ENCODE measurements at regions not wholly inside any gene's neighbourhood (a gene's known extent, or its start where the extent isn't known, plus 50 kb on each side); places are given as distances from the start of the nearest gene placed in this dataset.
"Not testable (repeated sequence)": the region's sequence is repeated elsewhere in the genome, so short reads cannot be mapped to it uniquely, and the experiment has no call there.

DNA sequence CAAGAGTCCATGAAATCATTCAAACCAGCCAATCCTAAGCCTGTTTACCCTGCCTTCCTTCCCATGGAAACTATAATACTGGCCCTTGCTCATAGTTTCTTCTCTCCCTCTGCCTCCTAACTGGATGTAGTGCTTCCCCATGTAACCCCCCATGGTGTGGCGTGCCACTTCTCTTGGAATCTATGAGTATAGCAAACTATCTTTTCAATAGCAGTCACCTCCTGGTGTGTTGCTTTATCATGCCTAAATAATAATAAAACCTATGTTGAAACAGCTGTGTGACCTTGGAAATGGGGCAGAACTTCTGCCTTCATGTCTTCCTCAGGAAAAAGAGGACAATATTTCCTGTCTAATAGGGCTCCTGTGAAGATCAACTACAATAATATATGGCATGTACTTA is 234.8 kb upstream of the EDNRA start:
- no peak for DNase-seq (ENCODE audit: low read depth)

DNA sequence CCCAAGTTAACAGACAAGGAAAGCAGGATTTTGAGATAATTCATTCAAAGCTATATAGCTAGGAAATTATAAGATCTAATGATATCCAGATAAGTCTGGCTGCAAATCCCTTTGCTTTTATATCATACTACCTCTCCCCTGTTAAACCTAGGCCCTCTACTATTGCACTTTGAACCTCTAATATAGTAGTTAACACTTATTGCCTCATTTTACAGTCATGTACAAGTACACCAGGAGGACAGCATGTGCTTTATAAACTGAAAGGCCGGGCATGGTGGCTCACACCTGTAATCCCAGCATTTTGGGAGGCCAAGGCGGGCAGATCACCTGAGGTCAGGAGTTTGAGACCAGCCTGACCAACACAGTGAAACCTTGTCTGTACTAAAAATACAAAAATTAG is 234.4 kb upstream of the EDNRA start:
- DNase-seq (ENCODE audit: low read depth) = not testable (repeated sequence)

DNA sequence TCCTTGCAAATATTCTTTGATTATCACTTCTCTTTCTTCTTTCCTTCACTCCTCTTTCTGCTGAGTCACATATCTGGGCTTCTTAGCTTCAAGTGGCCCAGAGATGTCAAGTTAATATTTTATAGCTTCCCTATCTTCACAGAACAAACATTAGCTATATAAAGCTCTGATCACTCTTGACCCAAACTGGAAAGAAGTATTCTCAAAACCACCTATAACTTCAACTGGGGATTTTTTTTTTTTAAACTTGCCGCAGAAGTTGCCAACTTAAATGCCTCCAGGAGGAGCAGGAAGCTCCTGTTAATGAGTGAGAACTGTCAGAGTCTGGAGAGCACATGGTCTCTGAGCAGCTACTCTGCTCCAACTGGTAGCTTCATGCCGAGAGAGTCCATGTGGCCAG is 233.3 kb upstream of the EDNRA start:
- DNase-seq (ENCODE audit: low read depth) = no peak

DNA sequence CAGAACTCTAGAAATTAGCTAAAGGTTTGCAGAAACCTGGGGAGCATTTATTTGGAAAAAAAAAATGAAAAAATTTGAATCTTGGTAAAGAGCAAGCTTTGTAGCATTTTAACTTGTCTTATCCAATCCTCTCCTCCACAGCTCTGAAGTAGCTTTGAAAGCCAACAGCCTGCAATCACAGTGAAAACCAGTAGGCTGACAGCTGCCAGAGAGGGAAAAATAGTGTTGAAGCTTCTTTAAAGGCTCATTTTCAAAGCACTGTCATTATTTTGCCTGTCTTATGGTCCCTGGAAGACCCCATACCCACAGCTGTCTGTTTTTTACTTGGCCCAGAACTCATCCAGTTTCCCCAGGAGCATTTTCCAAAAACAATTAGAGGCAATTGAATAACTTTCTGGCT is 230.8 kb upstream of the EDNRA start:
- DNase-seq (ENCODE audit: low read depth) = no peak

DNA sequence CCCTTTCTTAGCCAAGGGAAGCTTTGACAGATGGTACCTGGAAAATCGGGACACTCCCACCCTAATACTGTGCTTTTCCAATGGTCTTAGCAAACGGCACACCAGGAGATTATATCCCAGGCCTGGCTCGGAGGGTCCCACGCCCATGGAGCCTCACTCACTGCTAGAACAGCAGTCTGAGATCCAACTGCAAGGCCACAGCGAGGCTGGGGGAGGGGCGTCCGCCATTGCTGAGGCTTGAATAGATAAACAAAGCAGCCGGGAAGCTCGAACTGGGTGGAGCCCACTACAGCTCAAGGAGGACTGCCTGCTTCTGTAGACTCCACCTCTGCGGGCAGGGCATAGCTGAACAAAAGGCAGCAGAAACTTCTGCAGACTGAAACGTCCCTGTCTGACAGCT is 225.6 kb upstream of the EDNRA start:
- not testable (repeated sequence) for DNase-seq (ENCODE audit: low read depth)

DNA sequence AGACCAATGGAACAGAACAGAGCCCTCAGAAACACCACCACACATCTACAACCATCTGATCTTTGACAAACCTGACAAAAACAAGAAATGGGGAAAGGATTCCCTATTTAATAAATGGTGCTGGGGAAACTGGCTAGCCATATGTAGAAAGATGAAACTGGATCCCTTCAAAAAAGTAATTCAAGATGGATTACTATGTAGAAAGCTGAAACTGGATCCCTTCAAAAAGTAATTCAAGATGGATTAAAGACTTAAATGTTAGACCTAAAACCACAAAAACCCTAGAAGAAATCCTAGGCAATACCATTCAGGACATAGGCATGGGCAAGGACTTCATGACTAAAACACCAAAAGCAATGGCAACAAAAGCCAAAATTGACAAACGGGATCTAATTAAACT is 221.6 kb upstream of the EDNRA start:
- DNase-seq (ENCODE audit: low read depth) = not testable (repeated sequence)

DNA sequence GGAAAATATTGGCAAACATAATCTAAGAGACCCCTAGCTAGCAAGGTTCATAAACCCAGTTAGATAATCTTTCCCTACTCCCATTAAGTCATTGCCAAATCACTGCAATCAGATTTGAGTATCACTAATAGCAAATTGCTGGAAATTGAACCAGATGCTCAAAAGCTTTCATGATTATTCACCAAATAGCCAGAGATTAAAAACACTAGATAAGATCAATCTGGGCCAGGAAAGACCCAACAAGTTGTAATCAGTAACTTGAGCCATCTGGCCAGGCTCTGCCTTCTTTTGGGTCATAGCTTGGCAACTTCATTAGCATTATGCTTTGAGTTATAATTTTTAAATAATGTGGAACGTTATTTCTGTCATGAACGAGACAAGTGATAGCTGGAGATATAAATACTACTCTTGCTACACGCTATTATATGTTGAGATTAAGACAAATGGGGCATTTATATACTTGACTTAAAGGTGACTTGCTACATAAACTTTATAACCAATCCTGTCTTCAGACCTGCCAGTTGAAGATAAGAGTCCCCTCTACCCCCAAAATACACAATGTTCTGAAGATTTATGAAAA is 196.6 kb upstream of the EDNRA start:
- no peak for DNase-seq (ENCODE audit: low read depth)

DNA sequence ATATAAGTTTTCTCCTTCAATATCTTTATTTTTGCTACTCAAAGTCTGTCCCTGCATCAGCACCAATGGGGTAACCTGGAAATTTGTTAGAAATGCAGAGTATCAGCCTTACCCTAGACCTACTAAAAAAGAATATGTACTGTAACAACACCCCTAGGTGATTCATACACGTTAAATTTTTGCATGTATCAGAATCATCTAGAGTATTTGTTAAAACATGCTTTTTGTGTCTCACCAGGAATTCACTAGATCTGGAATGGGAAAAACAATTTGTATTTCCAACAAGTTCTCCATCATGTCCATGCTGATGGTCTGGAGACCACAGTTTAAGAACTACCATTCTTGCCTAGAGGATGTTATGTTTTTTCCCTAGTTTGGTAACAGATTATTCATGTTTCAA is 196.0 kb upstream of the EDNRA start:
- no peak for DNase-seq (ENCODE audit: low read depth)

DNA sequence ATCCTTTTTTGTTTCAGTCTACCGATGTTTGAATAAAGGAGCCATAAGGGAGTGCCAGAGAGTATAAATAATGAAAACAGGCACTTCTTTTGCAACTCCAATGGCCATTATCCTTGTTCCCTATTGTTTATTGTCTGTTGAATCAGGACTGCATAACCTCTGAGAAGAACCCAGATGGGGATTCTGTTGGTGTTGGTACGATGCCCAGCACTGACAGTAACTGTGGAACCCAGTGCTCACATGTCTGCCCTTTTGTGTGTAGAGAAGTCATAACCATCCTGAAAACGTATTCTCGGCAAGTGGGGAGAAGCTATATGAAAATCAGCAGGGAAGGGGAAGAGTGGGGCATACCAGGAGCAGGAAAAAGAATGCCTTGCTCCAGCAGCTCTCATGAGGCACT is 195.1 kb upstream of the EDNRA start:
- DNase-seq (ENCODE audit: low read depth) = no peak

DNA sequence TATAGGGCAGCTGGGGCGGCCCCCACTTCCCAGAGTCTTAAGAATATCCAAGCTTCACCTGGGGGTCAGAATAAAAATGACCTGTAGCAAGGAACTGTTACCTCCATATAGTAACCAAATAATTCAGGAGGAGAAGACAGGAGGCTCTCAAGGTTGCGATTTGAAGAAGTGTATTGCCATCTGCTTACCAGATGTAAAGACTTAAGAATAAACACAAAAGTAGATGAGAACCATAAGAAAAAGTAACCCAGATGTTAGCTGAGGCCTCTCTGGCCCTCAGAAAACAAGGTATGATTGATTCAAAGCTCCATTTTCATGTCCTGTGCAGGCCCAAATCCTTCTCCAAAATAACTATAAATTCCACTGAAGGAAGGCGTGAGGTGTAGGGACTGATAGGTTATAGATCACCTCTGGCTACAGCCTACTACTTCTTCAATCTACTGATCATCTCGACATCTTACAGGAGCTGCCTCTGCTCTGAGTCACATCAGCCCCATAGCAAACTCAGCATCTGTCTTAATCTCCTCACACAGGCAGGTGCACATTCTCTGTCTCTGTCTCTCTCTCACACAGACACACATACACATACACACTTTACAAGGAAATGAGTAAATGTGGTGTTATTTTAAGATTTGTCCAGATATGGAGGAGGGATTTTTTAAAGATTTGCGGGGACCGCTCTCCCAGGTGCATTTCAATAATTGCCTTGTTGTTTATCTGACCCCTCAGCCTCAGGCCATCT is 193.9 kb upstream of the EDNRA start:
- no peak for DNase-seq (ENCODE audit: low read depth)

DNA sequence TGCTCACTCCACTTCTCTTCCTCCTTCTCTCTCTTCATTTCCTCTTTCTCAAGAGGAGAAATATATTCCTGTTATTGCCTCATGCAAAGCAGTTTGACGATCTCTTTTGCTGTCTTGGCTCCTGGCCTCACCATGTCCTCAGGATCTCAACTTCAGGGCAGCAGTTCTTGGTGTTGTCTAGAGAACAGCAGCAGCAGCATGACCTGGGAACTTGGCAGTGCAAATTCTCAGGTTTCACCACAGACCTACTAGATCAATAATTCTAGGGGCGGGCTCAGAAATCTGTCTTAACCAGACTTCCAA is 193.4 kb upstream of the EDNRA start:
- DNase-seq (ENCODE audit: low read depth) = no peak

DNA sequence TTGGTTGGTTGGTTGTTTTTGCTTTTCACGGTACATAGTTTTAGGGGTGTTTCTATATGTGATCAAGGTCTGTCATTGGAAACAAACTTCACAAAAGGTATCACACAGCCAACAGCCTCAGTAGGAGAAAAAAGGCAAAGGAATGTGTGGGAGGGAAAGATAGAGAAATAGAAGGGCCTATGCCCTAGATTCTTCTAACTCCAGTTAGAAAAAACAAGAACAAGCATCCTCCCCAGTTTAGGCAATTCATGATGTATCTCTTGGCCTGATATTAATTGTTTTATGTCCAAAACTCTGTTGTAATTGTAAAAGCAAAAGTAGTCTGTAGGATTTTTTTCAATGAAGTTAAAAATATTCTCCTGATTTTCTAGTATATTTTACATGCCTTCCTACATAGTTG is 192.4 kb upstream of the EDNRA start:
- DNase-seq (ENCODE audit: low read depth) = no peak

DNA sequence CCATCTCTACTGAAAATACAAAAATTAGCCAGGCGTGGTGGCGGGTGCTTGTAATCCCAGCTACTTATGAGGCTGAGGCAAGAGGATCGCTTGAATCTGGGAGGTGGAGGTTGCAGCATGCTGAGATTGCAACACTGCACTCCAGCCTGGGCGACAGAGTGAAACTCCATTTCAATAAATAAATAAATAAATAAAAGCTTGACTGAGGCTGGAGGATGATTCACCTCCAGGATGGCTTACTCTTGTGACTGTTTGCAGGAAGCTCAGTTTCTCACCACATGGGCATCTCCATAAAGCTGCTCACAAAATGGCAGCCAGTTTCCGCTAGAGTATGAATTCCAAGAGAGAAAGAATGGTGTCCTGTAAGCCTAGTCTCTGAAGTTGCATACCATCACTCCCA is 191.7 kb upstream of the EDNRA start:
- no peak for DNase-seq (ENCODE audit: low read depth)

DNA sequence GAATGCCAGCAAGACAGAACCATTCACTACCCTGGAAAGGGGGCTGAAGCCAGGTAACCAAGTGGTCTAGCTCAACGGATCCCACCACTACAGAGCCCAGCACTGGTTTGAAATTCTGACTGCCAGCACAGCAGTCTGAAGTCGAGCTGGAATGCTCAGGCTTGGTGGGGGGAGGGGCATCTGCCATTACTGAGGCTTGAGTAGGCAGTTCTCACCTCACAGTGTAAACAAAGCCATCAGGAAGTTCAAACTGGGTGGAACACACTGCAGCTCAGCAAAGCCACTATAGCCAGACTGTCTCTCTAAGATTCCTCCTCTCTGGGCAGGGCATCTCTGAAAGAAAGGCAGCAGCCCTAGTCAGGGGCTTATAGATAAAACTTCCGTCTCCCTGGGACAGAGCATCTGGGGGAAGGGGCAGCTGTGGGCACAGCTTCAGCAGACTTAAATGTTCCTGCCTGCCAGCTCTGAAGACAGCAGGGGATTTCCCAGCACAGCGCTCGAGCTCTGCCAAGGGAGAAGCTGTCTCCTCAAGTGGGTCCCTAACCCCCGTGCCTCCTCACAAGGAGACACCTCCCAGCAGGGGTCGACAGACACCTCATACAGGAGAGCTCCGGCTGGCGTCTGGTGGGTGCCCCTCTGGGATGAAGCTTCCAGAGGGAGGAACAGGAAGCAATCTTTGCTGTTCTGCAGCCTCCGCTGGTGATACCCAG is 188.1 kb upstream of the EDNRA start:
- not testable (repeated sequence) for DNase-seq (ENCODE audit: low read depth)

DNA sequence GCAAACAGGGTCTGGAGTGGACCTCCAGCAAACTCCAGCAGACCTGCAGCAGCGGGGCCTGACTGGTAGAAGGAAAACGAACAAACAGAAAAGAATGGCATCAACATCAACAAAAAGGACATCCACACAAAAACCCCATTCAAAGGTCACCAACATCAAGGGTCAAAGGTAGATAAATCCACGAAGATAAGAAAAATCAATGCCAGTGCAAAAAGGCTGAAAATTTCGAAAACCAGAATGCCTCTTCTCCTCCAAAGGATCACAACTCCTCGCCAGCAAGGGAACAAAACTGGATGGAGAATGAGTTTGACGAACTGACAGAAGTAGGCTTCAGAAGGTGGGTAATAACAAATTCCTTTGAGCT is 187.6 kb upstream of the EDNRA start:
- DNase-seq (ENCODE audit: low read depth) = not testable (repeated sequence)

DNA sequence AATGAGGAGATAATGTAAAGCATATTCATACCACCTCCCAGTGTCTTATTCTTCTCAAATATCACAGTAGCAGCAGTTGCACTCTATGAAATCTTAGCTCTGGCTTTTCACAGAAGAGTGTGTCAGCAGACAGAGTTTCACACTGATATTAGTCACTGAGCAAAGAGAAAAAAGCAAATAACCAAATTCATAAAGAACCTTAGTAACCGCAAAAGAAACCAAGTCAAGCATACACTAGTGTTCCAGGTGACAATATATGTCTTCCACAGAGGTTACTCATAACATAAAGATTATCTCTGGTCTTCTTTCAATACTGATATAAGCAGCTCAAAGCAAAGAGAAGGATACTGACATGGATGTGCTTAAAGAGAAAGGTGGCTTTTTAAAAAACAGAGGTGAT is 181.7 kb upstream of the EDNRA start:
- no peak for DNase-seq (ENCODE audit: low read depth)

DNA sequence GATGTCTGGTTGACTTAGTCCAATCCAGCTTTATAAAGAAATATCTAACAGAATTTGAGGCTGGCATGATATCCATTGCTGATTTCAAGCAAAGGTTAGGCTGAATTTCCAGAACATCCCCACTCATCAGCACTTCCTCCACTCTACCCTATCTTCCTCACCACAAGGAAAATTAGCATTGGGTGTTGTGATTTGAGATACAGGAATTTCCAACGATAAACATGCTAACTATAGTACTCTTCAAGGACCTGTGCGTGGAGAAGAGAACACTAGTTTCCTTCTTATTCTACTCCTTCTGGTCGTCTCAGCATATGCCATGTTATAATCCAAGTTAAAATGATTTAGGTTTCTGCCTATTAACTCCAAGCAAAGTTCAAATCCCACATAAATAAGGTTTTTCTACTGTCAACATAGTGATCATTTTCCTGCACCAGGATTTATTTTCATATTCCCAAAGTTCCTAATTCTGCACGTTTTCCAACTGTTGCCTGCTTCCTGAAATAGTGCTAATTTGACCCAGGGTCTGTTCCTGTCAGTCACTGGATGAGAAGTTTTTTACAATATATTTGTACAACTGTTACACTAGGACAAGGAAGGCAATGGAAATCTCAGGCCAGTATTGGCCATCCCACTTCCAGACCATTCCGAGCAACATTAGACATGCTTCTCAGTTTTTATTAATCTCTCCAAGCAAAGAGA is 177.6 kb upstream of the EDNRA start:
- no peak for DNase-seq (ENCODE audit: low read depth)

DNA sequence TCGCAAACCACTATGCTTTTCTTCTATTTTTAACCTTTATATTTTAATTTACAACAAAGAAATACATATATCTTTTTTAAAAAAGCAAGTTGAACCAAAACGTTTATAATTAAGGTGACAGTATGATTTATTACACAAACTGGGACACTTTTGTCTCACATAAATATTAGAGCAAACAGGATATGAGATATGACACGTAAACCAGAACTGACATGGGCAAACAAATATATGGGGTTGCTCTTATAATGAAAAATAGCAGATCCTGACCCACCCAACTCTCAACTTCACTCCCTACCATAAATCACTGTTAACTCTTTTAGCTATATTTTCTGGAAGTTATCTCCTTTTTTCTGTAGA is 177.0 kb upstream of the EDNRA start:
- no peak for DNase-seq (ENCODE audit: low read depth)

DNA sequence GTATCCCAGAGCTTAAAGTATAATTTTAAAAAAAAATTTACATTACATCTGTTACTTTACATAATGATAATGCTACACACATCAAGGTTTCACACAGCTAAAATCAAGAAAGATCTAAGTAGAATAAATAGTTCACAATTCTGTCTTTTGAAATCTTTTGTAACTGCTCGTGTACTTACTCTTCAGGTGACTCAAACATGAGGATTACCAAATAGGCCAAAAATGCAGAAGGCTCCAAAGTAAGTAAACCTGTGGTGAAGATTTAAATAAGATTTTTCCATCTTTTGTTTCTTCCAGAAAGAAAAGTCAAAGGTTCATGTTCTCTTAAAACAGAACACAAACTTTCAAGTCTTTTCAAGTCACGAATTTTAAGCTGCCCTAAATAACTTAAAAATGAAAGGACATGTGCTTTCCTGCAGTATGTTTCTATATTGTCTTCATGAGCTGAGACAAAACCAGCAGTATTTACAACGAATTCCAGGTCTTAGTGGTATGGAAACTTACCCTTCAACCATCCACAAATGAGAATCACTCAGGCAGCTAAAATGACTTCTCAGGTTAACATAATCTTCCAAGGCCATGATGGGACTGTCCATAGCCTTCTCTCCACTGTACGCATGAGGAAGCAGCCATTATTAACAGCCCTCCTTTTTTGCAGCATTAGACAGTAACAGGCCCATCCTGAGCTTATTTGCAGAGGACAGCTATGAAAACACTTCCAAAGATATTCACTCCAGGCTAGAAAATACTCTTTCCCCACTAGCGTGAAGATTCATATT is 172.8 kb upstream of the EDNRA start:
- DNase-seq (ENCODE audit: low read depth) = no peak

DNA sequence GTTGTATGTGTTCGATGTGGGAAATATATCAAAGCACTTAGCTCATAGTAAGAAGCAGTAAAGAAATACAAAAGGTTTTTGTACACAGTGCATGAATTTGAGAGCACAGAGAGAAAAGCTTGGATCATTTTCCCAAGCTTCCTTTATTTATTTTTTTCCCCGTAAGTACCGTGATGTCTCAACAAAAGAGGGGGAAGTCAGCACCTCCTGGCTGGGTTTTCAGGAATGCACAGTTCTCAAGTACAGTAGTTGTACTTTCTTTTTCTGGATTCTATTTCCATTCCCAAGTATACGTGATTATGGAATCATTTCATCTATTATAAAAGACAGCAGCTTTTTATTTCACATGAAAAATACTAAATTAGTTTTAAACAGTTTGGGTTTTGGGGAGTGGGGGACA is 171.5 kb upstream of the EDNRA start:
- DNase-seq (ENCODE audit: low read depth) = no peak

DNA sequence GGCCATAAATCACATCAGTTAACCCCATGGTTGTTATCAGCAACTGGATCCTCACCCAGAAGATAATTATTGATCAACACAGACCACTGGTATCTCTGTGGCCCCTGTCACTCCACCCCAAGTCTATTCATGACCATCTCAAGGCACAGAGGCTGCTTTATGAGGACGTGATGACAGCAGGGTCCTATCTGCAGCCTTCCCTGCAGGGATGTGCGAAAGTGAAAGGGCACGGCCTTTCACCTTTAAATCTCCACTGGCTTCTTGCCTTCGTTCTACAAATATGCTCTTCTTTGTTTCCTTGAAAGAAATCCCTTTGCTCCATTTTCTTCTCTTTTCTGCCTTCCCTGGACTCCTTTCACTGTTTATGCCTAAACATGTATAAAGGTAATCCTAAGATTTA is 170.6 kb upstream of the EDNRA start:
- DNase-seq (ENCODE audit: low read depth) = no peak

DNA sequence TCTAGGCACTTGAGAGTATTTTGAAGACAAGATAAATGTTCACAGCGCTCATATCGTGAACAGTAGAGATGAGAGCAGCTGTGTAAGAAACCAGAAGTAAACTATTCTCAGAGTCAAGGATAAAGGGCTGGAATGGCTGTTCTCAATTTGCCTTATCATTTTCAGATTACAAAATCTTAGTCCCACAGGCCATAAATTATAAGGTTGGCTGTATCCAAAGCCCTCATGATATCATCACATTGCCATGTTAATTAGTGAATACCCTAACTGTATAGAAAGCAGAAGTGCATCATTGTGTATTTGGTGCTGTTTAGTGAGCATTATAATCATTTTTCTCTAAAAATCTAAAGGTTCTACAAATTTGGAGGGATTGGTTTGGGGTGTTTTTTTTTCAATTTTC is 168.9 kb upstream of the EDNRA start:
- DNase-seq (ENCODE audit: low read depth) = no peak

All from CMK (cell line).